Hepatic stellate cell (primary cell): ENCODE measurements at regions not wholly inside any gene's neighbourhood (a gene's known extent, or its start where the extent isn't known, plus 50 kb on each side); places are given as distances from the start of the nearest gene placed in this dataset.
"Not testable (repeated sequence)": the region's sequence is repeated elsewhere in the genome, so short reads cannot be mapped to it uniquely, and the experiment has no call there.

Experiments used
- DNase-seq: peaks from one replicate; pipeline ENCODE4 v3.0.0; 2011; ENCODE audit warnings: low spot score

DNA sequence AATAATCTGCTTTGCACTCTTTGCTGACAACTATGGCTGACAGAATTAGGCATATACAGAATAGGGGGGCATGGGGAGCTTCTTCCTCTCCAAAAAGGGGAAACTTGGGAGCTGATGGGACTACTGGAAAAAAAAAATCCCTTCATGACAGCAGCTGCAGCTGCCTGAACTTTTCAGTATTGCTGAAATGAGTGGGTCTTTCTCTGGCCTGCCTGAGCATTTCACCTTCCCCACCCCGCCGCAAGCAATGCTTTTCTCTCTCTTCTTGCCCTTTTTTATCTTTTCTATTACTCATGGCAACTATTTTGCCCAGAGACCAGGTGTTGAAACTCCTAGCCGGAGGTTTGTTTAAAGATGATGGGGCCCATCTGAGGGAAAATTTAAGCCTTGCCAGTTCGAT lies 244.9 kb downstream of the SEMA3D start:
- DNase-seq, result no peak

GRCh38 chr7:84941291-84941690 lies 245.6 kb downstream of the SEMA3D start:
- DNase-seq, result no peak

DNA sequence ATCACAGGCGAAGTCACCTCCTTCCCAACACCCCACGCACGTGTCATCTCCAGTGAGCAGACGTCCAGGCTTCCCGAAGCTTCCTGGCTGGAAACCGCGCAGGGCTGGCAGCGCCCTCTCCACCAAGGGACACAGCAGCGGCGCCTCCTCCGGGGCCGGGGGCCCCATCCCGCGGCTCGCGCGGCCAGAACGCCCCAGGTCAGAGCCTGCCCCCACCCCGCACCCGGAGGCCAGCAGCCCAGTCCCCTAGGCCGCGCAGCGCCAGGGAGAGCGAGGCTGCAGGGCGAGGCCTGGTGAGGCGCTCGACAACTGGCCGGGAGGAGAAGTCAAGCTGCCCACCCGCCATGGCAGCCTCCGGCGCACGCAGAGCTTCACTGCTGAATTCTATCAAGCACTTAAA lies 247.0 kb downstream of the SEMA3D start:
- DNase-seq, result no peak

GRCh38 chr7:84939442-84939841 lies 247.4 kb downstream of the SEMA3D start:
- DNase-seq, result no peak

DNA sequence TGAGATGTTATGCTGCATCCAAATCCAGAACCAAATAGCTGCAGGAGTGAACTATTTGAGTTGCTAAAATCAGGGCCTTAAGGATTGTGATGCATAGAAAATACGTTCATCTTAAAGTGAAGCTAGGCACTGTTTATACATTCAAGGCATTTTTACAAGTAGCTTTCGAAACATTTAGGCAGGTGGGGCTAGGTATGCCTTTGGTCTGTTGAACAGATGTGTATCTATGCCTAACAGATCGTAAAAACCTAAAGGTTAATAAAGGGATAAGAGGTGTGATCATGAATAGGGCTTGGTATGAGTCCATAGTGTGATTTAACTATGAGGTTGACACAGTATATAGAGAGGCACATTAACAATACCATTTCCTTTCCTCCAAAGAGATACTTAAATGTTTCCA lies 262.5 kb downstream of the SEMA3D start:
- DNase-seq, result no peak

- no peak for DNase-seq
Observed at GRCh38 chr7:84923348-84923747, 263.5 kb downstream of the SEMA3D start.

- DNase-seq, result no peak
Observed at GRCh38 chr7:84921154-84921553, 265.7 kb downstream of the SEMA3D start.

- not testable (repeated sequence) for DNase-seq
Observed at GRCh38 chr7:84916973-84917372, 269.9 kb downstream of the SEMA3D start.

DNA sequence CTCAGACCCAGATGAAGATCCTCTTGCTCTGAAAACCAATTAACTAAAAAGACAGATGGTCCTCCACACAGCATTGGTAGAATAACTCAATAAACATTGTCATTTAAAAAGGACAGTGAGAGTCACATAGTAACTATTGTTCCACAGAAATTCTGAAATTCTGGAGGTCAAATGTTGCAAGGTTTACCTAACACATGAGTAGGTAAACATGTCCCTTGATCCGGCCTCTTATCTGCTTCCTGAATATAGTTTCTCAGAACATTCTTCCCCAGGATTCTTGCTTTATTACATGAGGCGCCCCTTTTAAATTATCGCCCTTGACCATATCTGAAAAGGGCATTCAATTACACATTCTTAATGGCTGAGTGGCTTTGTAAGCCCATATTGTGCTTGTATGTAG lies 270.7 kb downstream of the SEMA3D start:
- DNase-seq, result no peak

DNA sequence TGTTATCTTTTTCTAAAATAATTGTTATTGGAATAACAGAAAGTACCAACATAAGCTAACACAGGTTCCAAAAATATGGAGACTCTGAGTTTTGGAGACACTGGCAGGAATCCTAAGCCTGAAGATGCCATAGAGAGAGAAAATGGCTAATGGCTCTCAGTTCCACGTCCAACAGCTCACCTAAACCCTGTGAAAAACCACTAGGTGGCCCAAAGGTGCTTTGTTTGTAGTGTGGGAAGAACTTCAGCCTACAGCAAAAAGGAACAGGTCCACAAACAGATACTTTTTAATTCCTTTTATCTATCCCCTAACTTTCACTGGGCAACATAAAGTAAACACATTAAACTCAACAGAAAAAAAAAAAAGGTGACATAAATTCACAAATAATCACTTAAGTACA lies 272.3 kb downstream of the SEMA3D start:
- DNase-seq, result no peak

GRCh38 chr7:84913731-84914130 lies 273.1 kb downstream of the SEMA3D start:
- DNase-seq, result peak; percentile 1

GRCh38 chr7:84912993-84913635 lies 273.7 kb downstream of the SEMA3D start:
- no peak for DNase-seq

DNA sequence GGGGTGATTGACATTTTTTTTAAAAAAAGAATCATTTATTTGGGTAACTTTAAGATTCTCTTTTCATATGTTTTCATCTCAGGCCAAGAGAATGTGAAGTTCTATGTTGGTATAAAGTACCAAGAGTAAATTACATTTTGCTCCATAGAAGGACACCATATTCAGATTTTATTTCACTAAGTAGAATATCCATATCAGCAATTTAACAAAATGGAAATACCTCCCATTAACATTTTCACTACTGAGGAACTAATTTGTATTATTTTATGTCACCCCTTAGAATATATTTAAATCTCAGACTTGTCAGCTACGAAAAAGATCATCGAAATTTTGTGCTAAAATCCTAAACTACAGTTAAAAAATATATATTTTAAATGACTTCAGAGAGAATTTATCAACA lies 274.3 kb downstream of the SEMA3D start:
- DNase-seq, result no peak

DNA sequence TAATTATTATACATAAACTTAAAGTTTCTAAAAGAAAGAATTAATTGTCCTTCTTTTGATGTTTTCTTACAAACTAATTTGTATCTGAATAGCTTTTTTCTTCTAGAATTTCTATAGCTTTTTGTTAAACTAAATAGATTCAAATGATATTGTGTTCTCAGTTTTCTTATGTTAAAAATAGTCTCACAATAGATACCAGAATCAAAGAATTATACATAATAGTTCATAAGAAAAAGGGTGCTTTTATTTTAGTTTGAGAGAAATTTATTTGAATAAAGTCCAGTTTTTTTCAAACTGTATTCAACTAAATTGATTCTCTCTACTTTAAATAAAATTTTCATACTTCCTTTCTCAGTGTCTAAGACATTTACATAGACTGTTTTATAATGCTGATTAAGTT lies 274.8 kb downstream of the SEMA3D start:
- no peak for DNase-seq

DNA sequence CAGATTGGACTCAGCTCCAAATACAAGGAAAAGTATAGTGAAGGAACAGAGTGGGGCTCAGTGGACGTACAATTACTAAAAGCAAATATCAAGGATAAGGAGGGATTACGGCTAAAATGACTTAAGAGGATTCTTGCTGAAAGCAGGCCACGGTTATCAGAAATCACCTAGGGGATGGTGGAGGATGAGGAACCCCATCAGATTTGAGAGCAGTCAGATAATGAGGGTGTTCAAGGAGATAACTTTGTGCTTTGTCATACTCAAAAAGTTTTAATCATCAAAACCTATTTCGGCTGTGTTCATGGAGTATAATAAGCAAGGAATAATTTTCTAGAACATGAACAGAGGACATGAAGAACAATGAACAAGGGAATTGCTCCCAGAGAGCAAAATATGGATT lies 275.8 kb downstream of the SEMA3D start:
- no peak for DNase-seq

DNA sequence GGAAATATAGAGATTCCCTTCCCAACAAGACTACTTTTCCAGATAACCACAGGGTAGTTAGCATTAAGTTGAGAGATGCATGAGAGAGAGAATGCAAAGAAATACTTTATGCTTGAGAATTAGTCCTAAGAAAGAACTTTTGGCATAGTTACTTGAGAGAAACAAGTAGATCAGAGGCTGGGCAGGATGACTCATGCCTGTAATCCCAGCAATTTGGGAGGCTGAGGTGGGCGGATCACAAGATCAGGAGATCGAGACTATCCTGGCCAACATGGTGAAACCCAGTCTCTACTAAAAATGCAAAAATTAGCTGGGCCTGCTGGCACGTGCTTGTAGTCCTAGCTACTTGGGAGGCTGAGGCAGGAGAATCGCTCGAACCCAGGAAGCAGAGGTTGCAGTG lies 276.5 kb downstream of the SEMA3D start:
- DNase-seq, result not testable (repeated sequence)

DNA sequence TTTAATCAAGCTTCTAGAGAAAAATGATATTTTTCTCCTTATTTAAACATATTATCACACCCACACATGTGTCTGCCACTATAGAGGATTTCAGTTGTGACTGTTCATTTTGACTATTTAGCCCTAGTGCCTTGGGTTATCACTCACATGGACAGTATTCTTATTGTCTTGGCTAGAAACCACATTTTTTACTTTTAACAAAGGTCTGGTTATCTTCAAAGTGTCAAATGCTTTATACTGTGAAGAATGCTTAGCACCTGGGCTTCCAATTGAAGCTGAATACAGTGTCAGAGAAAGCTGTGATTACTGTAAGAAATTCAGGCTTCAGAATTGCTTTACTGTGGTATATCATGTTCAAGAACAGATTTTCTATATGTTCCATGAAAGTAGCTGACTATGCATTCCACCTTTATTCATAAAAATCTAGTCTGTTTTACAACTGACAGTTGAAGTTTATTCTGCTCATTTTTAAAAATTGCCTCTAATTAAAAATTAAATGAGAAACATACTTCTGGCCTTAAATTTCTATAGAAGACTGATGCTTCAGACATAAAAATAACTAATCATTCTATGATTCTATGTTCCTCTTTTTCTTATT lies 278.6 kb downstream of the SEMA3D start:
- DNase-seq, result no peak

GRCh38 chr7:84906889-84907288 lies 280.0 kb downstream of the SEMA3D start:
- DNase-seq, result no peak

DNA sequence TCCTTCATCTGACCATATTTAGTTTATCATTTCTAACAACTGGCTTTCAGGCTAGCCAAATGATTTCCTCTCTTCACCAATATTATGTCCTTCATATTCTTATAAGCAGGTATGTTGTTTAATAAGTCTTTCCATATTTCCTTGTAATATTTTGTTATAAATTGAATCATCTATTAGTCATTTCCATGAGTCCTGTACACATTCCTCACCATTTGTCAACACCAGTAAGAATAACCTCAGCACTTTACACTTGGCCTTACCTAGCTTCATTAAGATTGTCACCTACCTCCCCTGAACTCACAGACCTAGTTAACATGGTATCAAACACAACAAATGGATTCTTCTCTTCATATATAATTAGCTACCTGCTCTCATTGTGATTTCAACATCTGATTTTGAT lies 282.3 kb downstream of the SEMA3D start:
- no peak for DNase-seq

- DNase-seq, result no peak
Observed at GRCh38 chr7:84901366-84901765, 285.5 kb downstream of the SEMA3D start.

DNA sequence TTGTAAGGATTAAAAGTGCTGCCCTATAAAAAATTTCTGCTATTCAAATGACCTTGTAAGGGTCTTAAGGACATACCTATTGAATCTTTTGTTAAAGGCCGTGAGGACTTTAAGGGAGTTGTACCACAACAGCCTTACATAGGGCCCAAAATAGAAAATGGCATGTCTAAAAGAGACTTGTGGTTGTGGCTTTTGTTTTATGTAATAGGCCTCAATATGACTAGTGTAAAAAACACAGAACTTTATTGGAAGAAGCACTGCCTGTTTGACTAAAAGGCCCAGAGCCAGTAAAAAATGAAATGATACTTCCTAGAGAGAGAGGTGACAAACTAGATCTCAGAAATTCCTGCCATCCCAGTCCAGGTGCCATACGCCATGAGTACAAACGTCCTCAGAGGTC lies 286.6 kb downstream of the SEMA3D start:
- no peak for DNase-seq

DNA sequence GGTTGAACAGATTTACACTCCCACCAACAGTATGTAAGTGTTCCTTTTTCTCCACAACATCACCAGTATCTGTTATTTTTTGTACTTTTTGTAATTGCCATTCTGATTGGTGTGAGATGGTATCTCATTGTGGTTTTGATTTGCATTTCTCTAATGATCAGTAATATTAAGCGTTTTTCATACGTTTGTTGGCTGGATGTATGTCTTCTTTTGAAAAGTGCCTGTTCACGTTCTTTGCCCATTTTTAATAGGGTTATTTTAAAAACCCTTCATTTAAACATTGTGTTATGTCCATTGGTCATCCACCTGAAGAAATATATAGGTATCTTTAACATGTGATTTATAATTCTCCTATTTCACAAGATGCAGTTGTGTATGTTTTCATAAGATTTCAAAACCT lies 291.3 kb downstream of the SEMA3D start:
- DNase-seq, result no peak

DNA sequence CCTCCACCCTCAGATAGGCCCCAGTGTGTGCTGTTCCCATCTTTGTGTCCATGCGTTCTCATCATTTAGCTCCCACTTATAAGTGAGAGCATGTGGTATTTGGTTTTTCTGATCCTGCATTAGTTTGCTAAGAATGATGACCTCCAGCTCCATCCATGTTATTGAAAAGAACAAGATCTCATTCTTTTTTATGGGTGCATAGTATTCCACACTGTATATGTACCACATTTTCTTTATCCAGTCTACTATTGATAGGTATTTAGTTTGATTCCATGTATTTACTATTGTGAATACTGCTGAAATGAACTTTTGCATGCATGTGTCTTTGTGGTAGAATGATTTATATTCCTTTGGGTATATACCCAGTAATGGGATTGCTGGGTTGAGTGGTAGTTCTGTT lies 303.3 kb downstream of the SEMA3D start:
- DNase-seq, result not testable (repeated sequence)

DNA sequence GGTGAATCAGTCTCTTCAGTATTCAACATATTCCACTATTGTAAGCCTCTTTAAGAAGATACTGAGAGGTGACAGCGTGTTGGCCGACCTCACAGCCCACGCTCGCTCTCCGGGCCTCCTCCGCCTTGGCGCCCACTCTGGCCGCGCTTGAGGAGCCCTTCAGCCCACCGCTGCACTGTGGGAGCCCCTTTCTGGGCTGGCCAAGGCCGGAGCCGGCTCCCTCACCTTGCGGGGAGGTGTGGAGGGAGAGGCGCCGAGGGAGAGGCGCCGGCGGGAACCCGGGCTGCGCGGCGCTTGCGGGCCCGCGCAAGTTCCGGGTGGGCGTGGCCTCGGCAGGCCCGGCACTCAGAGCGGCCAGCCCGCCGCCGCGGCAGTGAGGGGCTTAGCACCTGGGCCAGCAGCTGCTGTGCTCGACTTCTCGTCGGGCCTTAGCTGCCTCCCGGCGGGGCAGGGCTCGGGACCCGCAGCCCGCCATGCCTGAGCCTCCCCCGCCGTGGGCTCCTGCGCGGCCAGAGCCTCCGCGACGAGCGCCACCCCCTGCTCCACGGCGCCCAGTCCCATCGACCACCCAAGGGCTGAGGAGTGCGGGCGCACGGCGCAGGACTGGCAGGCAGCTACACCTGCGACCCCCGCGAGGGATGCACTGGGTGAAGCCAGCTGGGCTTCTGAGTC lies 306.4 kb downstream of the SEMA3D start:
- DNase-seq, result not testable (repeated sequence)
